ENCODE measurements at regions not wholly inside any gene's neighbourhood (a gene's known extent, or its start where the extent isn't known, plus 50 kb on each side); places are given as distances from the start of the nearest gene placed in this dataset.

DNA sequence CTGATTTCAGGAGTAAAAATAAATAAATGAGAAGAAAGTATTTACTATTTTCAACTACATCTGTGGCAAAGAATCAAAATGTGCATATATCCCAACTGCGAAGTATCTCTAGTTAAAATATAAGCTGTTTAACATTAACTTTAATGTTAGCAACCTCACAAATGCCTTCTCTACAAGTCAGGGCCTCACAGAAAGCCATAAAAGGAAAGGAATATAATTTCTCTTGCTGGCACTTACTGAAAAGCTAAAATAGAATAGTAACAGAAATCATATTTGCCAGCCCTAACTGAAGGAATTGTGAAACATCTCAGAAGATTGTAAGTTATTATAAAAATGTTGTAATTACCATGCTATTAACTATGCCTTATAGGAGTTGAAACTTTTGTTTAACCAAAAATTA, 65.1 kb upstream of the MBNL1 start:
- Histone ChIP-seq H3K4me1 (ENCODE audit: control insufficient read depth in 4 of 4, insufficient read depth in 4 of 4, low read length in 3 of 4) (peaks cover 0 to 10% (median 5%) of the 10 kb centered on the region in 4 donors), H3K27me3 (ENCODE audit: control insufficient read depth in 4 of 4, insufficient read depth in 4 of 4, low read length in 3 of 4) (no peaks in the 10 kb centered on the region), H3K4me3 (ENCODE audit: low read depth in 1 of 3, low read length in 3 of 3) (peak overlapping the region in 2 of 3 donors; percentile 38 to 45), H3K27ac (ENCODE audit: low read depth in 1 of 2, low read length in 2 of 2) (peak overlapping the region in 1 of 2 donors; percentile 41), H3K9me3 (ENCODE audit: control insufficient read depth in 4 of 4, low read length in 3 of 4) (no peaks in the 10 kb centered on the region), H3K36me3 (ENCODE audit: control insufficient read depth in 4 of 4, insufficient read depth in 3 of 4, low read depth in 1 of 4, low read length in 3 of 4) (no peaks in the 10 kb centered on the region), H3K9ac (ENCODE audit: low read depth in 1 of 2, low read length in 2 of 2) (peak overlapping the region; percentile 56 to 70)
- DNase-seq (ENCODE audit: low spot score), result no peak
- WGBS, result 25% methylated on average over 1 of the region's 1 CpG
- TF ChIP-seq HNF4G (IDR thresholded peaks at IDR 0.05), result no peak
- TF ChIP-seq FOXA1 (IDR thresholded peaks at IDR 0.05), result no peak
- TF ChIP-seq, protein P1, sequence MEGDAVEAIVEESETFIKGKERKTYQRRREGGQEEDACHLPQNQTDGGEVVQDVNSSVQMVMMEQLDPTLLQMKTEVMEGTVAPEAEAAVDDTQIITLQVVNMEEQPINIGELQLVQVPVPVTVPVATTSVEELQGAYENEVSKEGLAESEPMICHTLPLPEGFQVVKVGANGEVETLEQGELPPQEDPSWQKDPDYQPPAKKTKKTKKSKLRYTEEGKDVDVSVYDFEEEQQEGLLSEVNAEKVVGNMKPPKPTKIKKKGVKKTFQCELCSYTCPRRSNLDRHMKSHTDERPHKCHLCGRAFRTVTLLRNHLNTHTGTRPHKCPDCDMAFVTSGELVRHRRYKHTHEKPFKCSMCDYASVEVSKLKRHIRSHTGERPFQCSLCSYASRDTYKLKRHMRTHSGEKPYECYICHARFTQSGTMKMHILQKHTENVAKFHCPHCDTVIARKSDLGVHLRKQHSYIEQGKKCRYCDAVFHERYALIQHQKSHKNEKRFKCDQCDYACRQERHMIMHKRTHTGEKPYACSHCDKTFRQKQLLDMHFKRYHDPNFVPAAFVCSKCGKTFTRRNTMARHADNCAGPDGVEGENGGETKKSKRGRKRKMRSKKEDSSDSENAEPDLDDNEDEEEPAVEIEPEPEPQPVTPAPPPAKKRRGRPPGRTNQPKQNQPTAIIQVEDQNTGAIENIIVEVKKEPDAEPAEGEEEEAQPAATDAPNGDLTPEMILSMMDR (IDR thresholded peaks at IDR 0.05; ENCODE audit: low read depth, low read length, missing input control), result no peak
- TF ChIP-seq NR2F2 (IDR thresholded peaks at IDR 0.05), result no peak
- no peak for TF ChIP-seq RXRA (IDR thresholded peaks at IDR 0.05)
- no peak for TF ChIP-seq GABPA (IDR thresholded peaks at IDR 0.05 in 1 of 2, conservative IDR thresholded peaks at IDR 0.05 in 1 of 2)
- no peak for TF ChIP-seq EGR1 (IDR thresholded peaks at IDR 0.05; ENCODE audit: low read depth in 2 of 2)
- no peak for TF ChIP-seq JUND (IDR thresholded peaks at IDR 0.05)
- TF ChIP-seq, protein P2, sequence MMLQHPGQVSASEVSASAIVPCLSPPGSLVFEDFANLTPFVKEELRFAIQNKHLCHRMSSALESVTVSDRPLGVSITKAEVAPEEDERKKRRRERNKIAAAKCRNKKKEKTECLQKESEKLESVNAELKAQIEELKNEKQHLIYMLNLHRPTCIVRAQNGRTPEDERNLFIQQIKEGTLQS (IDR thresholded peaks at IDR 0.05), result no peak
- no peak for TF ChIP-seq MAX (IDR thresholded peaks at IDR 0.05)
- TF ChIP-seq, protein P3, sequence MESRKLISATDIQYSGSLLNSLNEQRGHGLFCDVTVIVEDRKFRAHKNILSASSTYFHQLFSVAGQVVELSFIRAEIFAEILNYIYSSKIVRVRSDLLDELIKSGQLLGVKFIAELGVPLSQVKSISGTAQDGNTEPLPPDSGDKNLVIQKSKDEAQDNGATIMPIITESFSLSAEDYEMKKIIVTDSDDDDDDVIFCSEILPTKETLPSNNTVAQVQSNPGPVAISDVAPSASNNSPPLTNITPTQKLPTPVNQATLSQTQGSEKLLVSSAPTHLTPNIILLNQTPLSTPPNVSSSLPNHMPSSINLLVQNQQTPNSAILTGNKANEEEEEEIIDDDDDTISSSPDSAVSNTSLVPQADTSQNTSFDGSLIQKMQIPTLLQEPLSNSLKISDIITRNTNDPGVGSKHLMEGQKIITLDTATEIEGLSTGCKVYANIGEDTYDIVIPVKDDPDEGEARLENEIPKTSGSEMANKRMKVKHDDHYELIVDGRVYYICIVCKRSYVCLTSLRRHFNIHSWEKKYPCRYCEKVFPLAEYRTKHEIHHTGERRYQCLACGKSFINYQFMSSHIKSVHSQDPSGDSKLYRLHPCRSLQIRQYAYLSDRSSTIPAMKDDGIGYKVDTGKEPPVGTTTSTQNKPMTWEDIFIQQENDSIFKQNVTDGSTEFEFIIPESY (IDR thresholded peaks at IDR 0.05), result no peak
- TF ChIP-seq TAF1 (conservative IDR thresholded peaks at IDR 0.05), result no peak
- TF ChIP-seq REST (IDR thresholded peaks at IDR 0.05), result no peak
- no peak for TF ChIP-seq YY1 (IDR thresholded peaks at IDR 0.05)
- no peak for TF ChIP-seq FOXA2 (IDR thresholded peaks at IDR 0.05)
- TF ChIP-seq SP1 (IDR thresholded peaks at IDR 0.05), result no peak
- TF ChIP-seq HNF4A (conservative IDR thresholded peaks at IDR 0.05), result no peak
- no peak for TF ChIP-seq RAD21 (IDR thresholded peaks at IDR 0.05)
